Ishikawa (cell line): ENCODE measurements at regions not wholly inside any gene's neighbourhood (a gene's known extent, or its start where the extent isn't known, plus 50 kb on each side); places are given as distances from the start of the nearest gene placed in this dataset.

Experiments
- CEBPB ChIP-seq: IDR thresholded peaks from 2 replicates; pipeline ENCODE4 v1.6.1; 2012
- CREB1 ChIP-seq: IDR thresholded peaks from 2 replicates; pipeline ENCODE4 v1.6.1; 2012; ENCODE audit warnings: low read depth
- EGR1 ChIP-seq: IDR thresholded peaks from 2 replicates; pipeline ENCODE4 v1.6.1; 2012
- EP300 ChIP-seq: IDR thresholded peaks from 2 replicates; pipeline ENCODE4 v1.6.1; 2012; ENCODE audit warnings: borderline replicate concordance
- FOXM1 ChIP-seq: IDR thresholded peaks from 2 replicates; pipeline ENCODE4 v1.6.1; 2012; ENCODE audit warnings: low read depth, borderline replicate concordance
- NFIC ChIP-seq: IDR thresholded peaks from 2 replicates; pipeline ENCODE4 v1.6.1; 2012
- RAD21 ChIP-seq: IDR thresholded peaks from 2 replicates; pipeline ENCODE4 v1.6.1; 2012; ENCODE audit warnings: low read depth
- TAF1 ChIP-seq: IDR thresholded peaks from 2 replicates; pipeline ENCODE4 v1.6.1; 2012; ENCODE audit warnings: low read depth, mild to moderate bottlenecking
- TCF12 ChIP-seq: IDR thresholded peaks from 2 replicates; pipeline ENCODE4 v1.6.1; 2012; ENCODE audit warnings: low read depth
- TEAD4 ChIP-seq: IDR thresholded peaks from 2 replicates; pipeline ENCODE4 v1.6.1; 2012
- YY1 ChIP-seq: IDR thresholded peaks from 2 replicates; pipeline ENCODE4 v1.6.1; 2012; ENCODE audit warnings: low read depth
- ZBTB7A ChIP-seq: IDR thresholded peaks from 2 replicates; pipeline ENCODE4 v1.6.1; 2012; ENCODE audit warnings: low read depth
- TF ChIP-seq, protein P1 (sequence below): IDR thresholded peaks from 2 replicates; pipeline ENCODE4 v1.6.1; 2012
- TF ChIP-seq, protein P2 (sequence below): IDR thresholded peaks from 2 replicates; pipeline ENCODE4 v1.6.1; 2012
- TF ChIP-seq, protein P3 (sequence below): IDR thresholded peaks from 2 replicates; pipeline ENCODE4 v1.6.1; 2012; ENCODE audit warnings: low read depth, mild to moderate bottlenecking

DNA sequence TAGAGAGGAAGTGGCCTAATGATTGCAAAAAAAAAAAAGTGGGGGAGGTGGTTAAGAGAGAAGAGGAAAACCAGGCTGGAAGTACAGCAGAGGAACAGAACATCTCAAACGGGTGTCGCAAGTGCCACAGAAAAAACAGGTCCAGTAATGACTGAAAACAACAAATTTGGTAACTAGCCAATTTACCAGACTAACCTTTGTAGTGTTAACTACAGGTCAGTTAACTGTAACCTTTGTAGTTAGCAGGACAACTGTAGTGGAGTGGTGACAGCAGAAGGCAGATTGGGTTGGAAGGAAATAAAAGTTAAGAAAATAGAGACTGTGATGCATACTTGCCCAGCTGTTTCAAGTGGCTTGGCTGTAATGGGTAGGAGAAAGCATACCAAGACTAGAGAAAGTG lies 91.4 kb upstream of the CHST9 start:
- TF ChIP-seq, protein P1, sequence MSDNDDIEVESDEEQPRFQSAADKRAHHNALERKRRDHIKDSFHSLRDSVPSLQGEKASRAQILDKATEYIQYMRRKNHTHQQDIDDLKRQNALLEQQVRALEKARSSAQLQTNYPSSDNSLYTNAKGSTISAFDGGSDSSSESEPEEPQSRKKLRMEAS, result no peak
- TF ChIP-seq EGR1 (no peak), FOXM1 (no peak), NFIC (no peak), CREB1 (no peak), ZBTB7A (no peak), TEAD4 (no peak), TAF1 (no peak), YY1 (no peak), CEBPB (no peak), RAD21 (no peak), EP300 (no peak), TCF12 (no peak)
- TF ChIP-seq, protein P2, sequence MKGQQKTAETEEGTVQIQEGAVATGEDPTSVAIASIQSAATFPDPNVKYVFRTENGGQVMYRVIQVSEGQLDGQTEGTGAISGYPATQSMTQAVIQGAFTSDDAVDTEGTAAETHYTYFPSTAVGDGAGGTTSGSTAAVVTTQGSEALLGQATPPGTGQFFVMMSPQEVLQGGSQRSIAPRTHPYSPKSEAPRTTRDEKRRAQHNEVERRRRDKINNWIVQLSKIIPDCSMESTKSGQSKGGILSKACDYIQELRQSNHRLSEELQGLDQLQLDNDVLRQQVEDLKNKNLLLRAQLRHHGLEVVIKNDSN, result no peak
- TF ChIP-seq, protein P3, sequence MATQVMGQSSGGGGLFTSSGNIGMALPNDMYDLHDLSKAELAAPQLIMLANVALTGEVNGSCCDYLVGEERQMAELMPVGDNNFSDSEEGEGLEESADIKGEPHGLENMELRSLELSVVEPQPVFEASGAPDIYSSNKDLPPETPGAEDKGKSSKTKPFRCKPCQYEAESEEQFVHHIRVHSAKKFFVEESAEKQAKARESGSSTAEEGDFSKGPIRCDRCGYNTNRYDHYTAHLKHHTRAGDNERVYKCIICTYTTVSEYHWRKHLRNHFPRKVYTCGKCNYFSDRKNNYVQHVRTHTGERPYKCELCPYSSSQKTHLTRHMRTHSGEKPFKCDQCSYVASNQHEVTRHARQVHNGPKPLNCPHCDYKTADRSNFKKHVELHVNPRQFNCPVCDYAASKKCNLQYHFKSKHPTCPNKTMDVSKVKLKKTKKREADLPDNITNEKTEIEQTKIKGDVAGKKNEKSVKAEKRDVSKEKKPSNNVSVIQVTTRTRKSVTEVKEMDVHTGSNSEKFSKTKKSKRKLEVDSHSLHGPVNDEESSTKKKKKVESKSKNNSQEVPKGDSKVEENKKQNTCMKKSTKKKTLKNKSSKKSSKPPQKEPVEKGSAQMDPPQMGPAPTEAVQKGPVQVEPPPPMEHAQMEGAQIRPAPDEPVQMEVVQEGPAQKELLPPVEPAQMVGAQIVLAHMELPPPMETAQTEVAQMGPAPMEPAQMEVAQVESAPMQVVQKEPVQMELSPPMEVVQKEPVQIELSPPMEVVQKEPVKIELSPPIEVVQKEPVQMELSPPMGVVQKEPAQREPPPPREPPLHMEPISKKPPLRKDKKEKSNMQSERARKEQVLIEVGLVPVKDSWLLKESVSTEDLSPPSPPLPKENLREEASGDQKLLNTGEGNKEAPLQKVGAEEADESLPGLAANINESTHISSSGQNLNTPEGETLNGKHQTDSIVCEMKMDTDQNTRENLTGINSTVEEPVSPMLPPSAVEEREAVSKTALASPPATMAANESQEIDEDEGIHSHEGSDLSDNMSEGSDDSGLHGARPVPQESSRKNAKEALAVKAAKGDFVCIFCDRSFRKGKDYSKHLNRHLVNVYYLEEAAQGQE, result no peak

DNA sequence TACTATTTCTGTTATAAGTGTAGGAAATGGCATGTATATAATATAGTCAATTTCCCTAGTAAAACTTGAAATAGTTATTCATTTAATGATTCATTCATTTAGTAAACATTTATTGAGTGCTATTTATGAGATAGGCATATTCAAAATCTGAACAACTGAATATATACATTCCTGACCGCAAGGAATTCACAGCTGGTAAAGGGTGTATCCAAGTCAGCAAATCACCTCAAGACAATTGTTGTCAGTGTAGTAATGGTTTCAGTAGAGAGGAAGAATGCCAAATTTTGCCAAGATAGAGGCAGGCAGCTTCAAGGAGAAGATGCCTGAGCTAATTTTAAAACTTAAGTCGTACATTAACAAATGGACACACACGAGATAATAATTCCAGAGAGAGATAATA lies 89.8 kb upstream of the CHST9 start:
- TF ChIP-seq FOXM1 (no peak), CREB1 (no peak), EGR1 (no peak)
- TF ChIP-seq, protein P2, result no peak

DNA sequence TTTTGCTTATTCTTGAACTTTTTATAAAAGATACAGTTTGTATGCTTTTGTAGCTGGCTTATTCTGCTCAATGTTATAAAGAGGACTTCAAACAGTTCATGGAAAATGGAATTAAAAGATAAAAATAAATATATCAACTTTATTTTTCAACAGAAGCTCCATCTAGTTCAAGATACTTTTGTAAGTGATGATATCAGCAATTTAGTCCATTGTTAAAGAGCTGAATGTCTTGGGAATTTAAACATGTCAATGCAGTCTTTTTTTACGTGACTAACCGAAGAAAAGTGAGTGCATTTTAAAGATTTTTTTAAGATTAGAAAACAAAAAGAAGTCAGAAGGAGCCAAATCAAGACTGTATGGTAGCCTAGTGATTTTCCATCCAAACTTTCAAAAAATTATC lies 85.4 kb upstream of the CHST9 start:
- TF ChIP-seq TEAD4 (no peak), YY1 (no peak), TCF12 (no peak), EP300 (no peak), TAF1 (no peak), RAD21 (no peak)
- TF ChIP-seq, protein P2, result no peak

DNA sequence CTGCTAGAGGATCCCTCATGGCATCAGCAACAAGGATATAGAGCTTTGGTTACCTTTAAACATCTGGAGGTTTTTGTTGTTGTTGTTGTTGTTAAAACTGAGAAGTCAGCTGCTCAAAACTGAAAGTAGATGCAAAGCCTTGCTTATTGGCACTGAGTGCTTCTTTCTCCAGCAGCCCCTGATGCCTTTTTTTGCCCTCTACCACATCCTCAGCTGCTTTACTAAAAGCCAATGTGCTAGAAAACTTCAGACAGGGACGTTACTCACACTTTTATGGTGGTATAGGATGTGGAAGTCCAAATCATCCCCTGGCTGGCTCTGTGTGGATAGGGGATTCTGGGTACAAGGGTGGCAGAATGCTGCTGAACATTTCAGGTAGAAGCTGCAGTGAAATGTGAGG lies 78.3 kb upstream of the CHST9 start:
- no peak for TF ChIP-seq CEBPB
- TF ChIP-seq NFIC, result no peak
- no peak for TF ChIP-seq CREB1
- TF ChIP-seq RAD21, result no peak
- TF ChIP-seq, protein P1, result no peak
- no peak for TF ChIP-seq FOXM1
- TF ChIP-seq ZBTB7A, result no peak
- TF ChIP-seq, protein P3, result no peak
- TF ChIP-seq, protein P2, result no peak
- no peak for TF ChIP-seq EP300
- no peak for TF ChIP-seq TEAD4
- no peak for TF ChIP-seq YY1
- no peak for TF ChIP-seq TCF12
- no peak for TF ChIP-seq TAF1
- TF ChIP-seq EGR1, result no peak

DNA sequence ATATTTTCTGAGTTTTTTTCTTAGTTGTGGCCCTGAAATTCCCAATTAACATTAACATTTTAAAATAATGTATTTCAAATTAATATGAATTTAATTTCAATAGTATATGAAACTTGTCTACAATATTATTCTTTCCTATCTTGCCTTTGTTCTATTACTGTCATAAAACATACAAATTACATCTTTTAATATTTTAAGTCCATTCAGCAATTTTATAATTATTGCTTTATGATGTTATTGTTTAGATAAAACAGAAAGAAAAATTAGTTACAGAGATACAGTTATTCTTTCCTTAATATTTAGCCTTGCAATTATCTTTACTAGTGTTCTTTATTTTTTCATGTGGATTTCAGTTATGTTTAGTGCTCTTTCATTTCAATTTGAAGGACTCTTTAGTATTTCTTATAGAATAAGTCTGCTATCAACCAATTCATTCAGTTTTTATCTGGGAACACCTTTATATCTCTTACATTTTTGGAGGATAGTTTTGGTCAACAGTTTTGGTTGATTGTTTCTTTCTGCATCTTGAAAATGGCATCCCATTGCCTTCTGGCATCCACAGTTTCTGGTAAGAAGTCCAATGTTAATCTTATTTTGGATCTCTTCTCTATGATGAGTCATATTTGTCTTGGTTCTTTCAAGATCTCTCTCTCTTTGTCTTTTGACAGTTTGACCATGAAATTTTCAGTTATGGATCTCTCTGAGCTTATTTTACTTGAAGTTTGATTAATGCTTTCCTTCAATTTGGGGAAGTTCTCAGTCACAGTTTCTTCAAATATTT lies 76.9 kb upstream of the CHST9 start:
- TF ChIP-seq NFIC (no peak), ZBTB7A (no peak), TCF12 (no peak), TAF1 (no peak), YY1 (no peak), TEAD4 (no peak), EP300 (no peak), CEBPB (no peak), FOXM1 (no peak), EGR1 (no peak), CREB1 (no peak), RAD21 (no peak)
- TF ChIP-seq, protein P2, result no peak
- TF ChIP-seq, protein P3, result no peak
- TF ChIP-seq, protein P1, result no peak
